ENCODE measurements at regions not wholly inside any gene's neighbourhood (a gene's known extent, or its start where the extent isn't known, plus 50 kb on each side); places are given as distances from the start of the nearest gene placed in this dataset.

- H3K27ac ChIP-seq: no peak overlapping the region
- no peak overlapping the region for H3K9ac ChIP-seq (ENCODE audit: insufficient read length)
- DNase-seq (ENCODE audit: low read depth, low spot score): no peak
- no peak for TF ChIP-seq EZH2 (IDR thresholded peaks at IDR 0.05)
- TF ChIP-seq POLR2AphosphoS5 (IDR thresholded peaks at IDR 0.05; ENCODE audit: borderline replicate concordance, low read depth, low read length): no peak
- TF ChIP-seq FOXP2 (optimal IDR thresholded peaks at IDR 0.05; ENCODE audit: control extremely low read depth, extremely low read length, insufficient read depth): no peak
- no peaks in the 10 kb centered on the region for H3K9me3 ChIP-seq (ENCODE audit: low read depth, low read length)
- no peaks in the 10 kb centered on the region for H3K36me3 ChIP-seq (ENCODE audit: insufficient read depth, low read length)
- no peak overlapping the region for H3K4me3 ChIP-seq
These were observed 195.6 kb downstream of the KCTD12 start for GRCh38 chr13:76690611-76691010.

DNA sequence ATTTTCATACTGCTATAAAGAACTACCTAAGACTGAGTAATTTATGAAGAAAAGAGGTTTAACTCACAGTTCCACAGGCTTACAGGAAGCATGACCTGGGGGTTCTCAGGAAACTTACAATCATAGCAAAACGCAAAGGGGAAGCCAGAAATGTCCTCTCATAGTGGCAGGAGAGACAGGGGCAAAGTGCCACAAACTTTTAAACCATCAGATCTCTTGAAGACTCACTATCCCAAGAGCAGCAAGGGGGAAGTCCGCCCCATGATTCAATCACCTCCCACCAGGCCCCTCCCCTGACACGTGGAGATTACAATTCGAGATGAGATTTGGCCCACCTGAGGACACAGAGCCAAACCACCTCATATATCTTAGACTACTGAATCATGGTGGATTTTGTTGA lies 198.7 kb downstream of the KCTD12 start:
- Histone ChIP-seq H3K9ac (ENCODE audit: insufficient read length) (no peak overlapping the region), H3K9me3 (ENCODE audit: low read depth, low read length) (no peaks in the 10 kb centered on the region), H3K36me3 (ENCODE audit: insufficient read depth, low read length) (no peaks in the 10 kb centered on the region), H3K4me3 (no peak overlapping the region), H3K27ac (no peak overlapping the region)
- TF ChIP-seq FOXP2 (optimal IDR thresholded peaks at IDR 0.05; ENCODE audit: control extremely low read depth, extremely low read length, insufficient read depth) (no peak), POLR2AphosphoS5 (IDR thresholded peaks at IDR 0.05; ENCODE audit: borderline replicate concordance, low read depth, low read length) (no peak), EZH2 (IDR thresholded peaks at IDR 0.05) (no peak)
- no peak for DNase-seq (ENCODE audit: low read depth, low spot score)

GRCh38 chr13:76685938-76686337 lies 200.3 kb downstream of the KCTD12 start:
- DNase-seq (ENCODE audit: low read depth, low spot score): no peak
- Histone ChIP-seq H3K9ac (ENCODE audit: insufficient read length) (no peak overlapping the region), H3K36me3 (ENCODE audit: insufficient read depth, low read length) (no peaks in the 10 kb centered on the region), H3K27ac (no peak overlapping the region), H3K4me3 (no peak overlapping the region), H3K9me3 (ENCODE audit: low read depth, low read length) (no peaks in the 10 kb centered on the region)
- TF ChIP-seq EZH2 (IDR thresholded peaks at IDR 0.05): no peak
- TF ChIP-seq FOXP2 (optimal IDR thresholded peaks at IDR 0.05; ENCODE audit: control extremely low read depth, extremely low read length, insufficient read depth): no peak
- TF ChIP-seq POLR2AphosphoS5 (IDR thresholded peaks at IDR 0.05; ENCODE audit: borderline replicate concordance, low read depth, low read length): no peak

GRCh38 chr13:76684336-76684735 lies 201.9 kb downstream of the KCTD12 start:
- TF ChIP-seq EZH2 (IDR thresholded peaks at IDR 0.05): no peak
- no peak for TF ChIP-seq FOXP2 (optimal IDR thresholded peaks at IDR 0.05; ENCODE audit: control extremely low read depth, extremely low read length, insufficient read depth)
- TF ChIP-seq POLR2AphosphoS5 (IDR thresholded peaks at IDR 0.05; ENCODE audit: borderline replicate concordance, low read depth, low read length): no peak
- Histone ChIP-seq H3K9me3 (ENCODE audit: low read depth, low read length) (no peaks in the 10 kb centered on the region), H3K27ac (no peak overlapping the region), H3K36me3 (ENCODE audit: insufficient read depth, low read length) (no peaks in the 10 kb centered on the region), H3K4me3 (no peak overlapping the region), H3K9ac (ENCODE audit: insufficient read length) (no peak overlapping the region)
- no peak for DNase-seq (ENCODE audit: low read depth, low spot score)

GRCh38 chr13:76683854-76684253 lies 202.4 kb downstream of the KCTD12 start:
- H3K9ac ChIP-seq (ENCODE audit: insufficient read length): no peak overlapping the region
- TF ChIP-seq POLR2AphosphoS5 (IDR thresholded peaks at IDR 0.05; ENCODE audit: borderline replicate concordance, low read depth, low read length): no peak
- no peak for TF ChIP-seq EZH2 (IDR thresholded peaks at IDR 0.05)
- no peak for TF ChIP-seq FOXP2 (optimal IDR thresholded peaks at IDR 0.05; ENCODE audit: control extremely low read depth, extremely low read length, insufficient read depth)
- H3K4me3 ChIP-seq: no peak overlapping the region
- H3K9me3 ChIP-seq (ENCODE audit: low read depth, low read length): no peaks in the 10 kb centered on the region
- no peaks in the 10 kb centered on the region for H3K36me3 ChIP-seq (ENCODE audit: insufficient read depth, low read length)
- H3K27ac ChIP-seq: no peak overlapping the region
- DNase-seq (ENCODE audit: low read depth, low spot score): no peak

DNA sequence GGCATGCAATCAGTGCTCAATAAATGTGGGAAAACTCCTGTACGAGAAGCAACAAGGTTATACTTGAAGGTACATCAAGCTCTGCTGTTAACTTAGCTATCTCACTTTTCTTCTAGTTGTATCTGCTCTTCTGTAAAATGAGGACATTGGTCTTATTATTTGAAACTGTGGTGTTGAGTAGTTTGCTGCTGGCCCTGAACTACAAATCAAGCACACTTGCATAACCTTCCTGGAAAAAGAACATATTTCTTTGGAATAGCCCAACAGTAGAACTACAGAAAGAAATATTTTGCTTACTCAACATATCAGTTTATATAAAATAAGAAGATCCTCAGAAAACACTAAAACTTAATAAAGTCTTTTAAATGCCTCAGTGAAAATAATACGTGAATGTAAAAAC lies 203.0 kb downstream of the KCTD12 start:
- Histone ChIP-seq H3K9me3 (ENCODE audit: low read depth, low read length) (no peaks in the 10 kb centered on the region), H3K36me3 (ENCODE audit: insufficient read depth, low read length) (no peaks in the 10 kb centered on the region), H3K9ac (ENCODE audit: insufficient read length) (no peak overlapping the region), H3K4me3 (no peak overlapping the region), H3K27ac (no peak overlapping the region)
- DNase-seq (ENCODE audit: low read depth, low spot score): no peak
- TF ChIP-seq POLR2AphosphoS5 (IDR thresholded peaks at IDR 0.05; ENCODE audit: borderline replicate concordance, low read depth, low read length) (no peak), FOXP2 (optimal IDR thresholded peaks at IDR 0.05; ENCODE audit: control extremely low read depth, extremely low read length, insufficient read depth) (no peak), EZH2 (IDR thresholded peaks at IDR 0.05) (no peak)

GRCh38 chr13:76680112-76680511 lies 206.1 kb downstream of the KCTD12 start:
- H3K36me3 ChIP-seq (ENCODE audit: insufficient read depth, low read length): no peaks in the 10 kb centered on the region
- DNase-seq (ENCODE audit: low read depth, low spot score): no peak
- TF ChIP-seq EZH2 (IDR thresholded peaks at IDR 0.05): no peak
- TF ChIP-seq POLR2AphosphoS5 (IDR thresholded peaks at IDR 0.05; ENCODE audit: borderline replicate concordance, low read depth, low read length): no peak
- no peak for TF ChIP-seq FOXP2 (optimal IDR thresholded peaks at IDR 0.05; ENCODE audit: control extremely low read depth, extremely low read length, insufficient read depth)
- H3K27ac ChIP-seq: no peak overlapping the region
- H3K9me3 ChIP-seq (ENCODE audit: low read depth, low read length): no peaks in the 10 kb centered on the region
- no peak overlapping the region for H3K9ac ChIP-seq (ENCODE audit: insufficient read length)
- H3K4me3 ChIP-seq: no peak overlapping the region

GRCh38 chr13:76677043-76677442 lies 209.2 kb downstream of the KCTD12 start:
- H3K4me3 ChIP-seq: no peak overlapping the region
- H3K9me3 ChIP-seq (ENCODE audit: low read depth, low read length): no peaks in the 10 kb centered on the region
- DNase-seq (ENCODE audit: low read depth, low spot score): no peak
- H3K36me3 ChIP-seq (ENCODE audit: insufficient read depth, low read length): no peaks in the 10 kb centered on the region
- H3K9ac ChIP-seq (ENCODE audit: insufficient read length): no peak overlapping the region
- no peak overlapping the region for H3K27ac ChIP-seq
- TF ChIP-seq POLR2AphosphoS5 (IDR thresholded peaks at IDR 0.05; ENCODE audit: borderline replicate concordance, low read depth, low read length): no peak
- TF ChIP-seq FOXP2 (optimal IDR thresholded peaks at IDR 0.05; ENCODE audit: control extremely low read depth, extremely low read length, insufficient read depth): no peak
- TF ChIP-seq EZH2 (IDR thresholded peaks at IDR 0.05): no peak

DNA sequence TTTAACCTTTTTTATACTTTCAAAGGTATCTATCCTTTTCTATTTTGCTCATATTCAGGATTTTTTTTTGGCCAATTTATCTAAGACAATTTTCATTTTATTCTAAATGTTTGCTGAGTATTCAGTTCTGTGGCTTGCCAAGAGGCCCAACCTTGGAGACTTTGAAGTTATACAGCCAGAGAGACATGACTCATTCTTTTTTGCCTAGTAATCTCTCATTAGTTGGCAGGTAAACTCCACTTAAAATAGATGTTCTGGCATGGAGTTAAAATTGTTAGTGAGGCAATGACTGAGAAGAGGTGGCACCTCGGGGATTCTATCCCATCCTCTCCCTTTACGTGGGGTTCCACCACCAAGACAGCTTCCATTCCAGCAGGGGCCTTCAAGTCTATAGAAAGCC lies 213.8 kb downstream of the KCTD12 start:
- H3K36me3 ChIP-seq (ENCODE audit: insufficient read depth, low read length): no peaks in the 10 kb centered on the region
- DNase-seq (ENCODE audit: low read depth, low spot score): no peak
- no peak overlapping the region for H3K9ac ChIP-seq (ENCODE audit: insufficient read length)
- H3K27ac ChIP-seq: no peak overlapping the region
- TF ChIP-seq POLR2AphosphoS5 (IDR thresholded peaks at IDR 0.05; ENCODE audit: borderline replicate concordance, low read depth, low read length) (no peak), EZH2 (IDR thresholded peaks at IDR 0.05) (no peak), FOXP2 (optimal IDR thresholded peaks at IDR 0.05; ENCODE audit: control extremely low read depth, extremely low read length, insufficient read depth) (no peak)
- H3K4me3 ChIP-seq: no peak overlapping the region
- H3K9me3 ChIP-seq (ENCODE audit: low read depth, low read length): no peaks in the 10 kb centered on the region
